Neutrophil (primary cell): ENCODE measurements at regions not wholly inside any gene's neighbourhood (a gene's known extent, or its start where the extent isn't known, plus 50 kb on each side); places are given as distances from the start of the nearest gene placed in this dataset.

Experiments used
- H3K27ac ChIP-seq: fragments of 200-600 bp; sonication (generic); 2 replicates; pipeline ENCODE4 v1.5.1; 2016; ENCODE audit warnings: mild to moderate bottlenecking, moderate library complexity
- H3K27me3 ChIP-seq: fragments of 200-600 bp; sonication (generic); 2 replicates; pipeline ENCODE4 v1.6.0; 2016; ENCODE audit warnings: mild to moderate bottlenecking
- H3K36me3 ChIP-seq: fragments of 200-600 bp; sonication (generic); 2 replicates; pipeline ENCODE4 v1.5.1; 2017
- H3K4me1 ChIP-seq, 2 experiments: fragments of 200-600 bp in 1 of 2; sonication (generic) in 1 of 2; 1 replicate in 1 of 2; 2 replicates in 1 of 2; pipeline versions ENCODE4 v1.5.1 to v1.6.1; 2013 to 2016; ENCODE audit warnings: low read depth in 1 of 2, low read length in 1 of 2, mild to moderate bottlenecking in 1 of 2, moderate library complexity in 1 of 2; ENCODE audit not compliant: control insufficient read depth in 1 of 2, insufficient read depth in 1 of 2
- H3K4me3 ChIP-seq, 2 experiments: fragments of 200-600 bp in 1 of 2; sonication (generic) in 1 of 2; 1 replicate in 1 of 2; 2 replicates in 1 of 2; pipeline ENCODE4 v1.5.1; 2013 to 2016; ENCODE audit warnings: low read depth in 1 of 2, low read length in 1 of 2, mild to moderate bottlenecking in 1 of 2, moderate library complexity in 1 of 2
- H3K9me3 ChIP-seq: fragments of 200-600 bp; sonication (generic); 2 replicates; pipeline ENCODE4 v1.5.1; 2016
- TF ChIP-seq, protein P1 (sequence below): fragments of 200-600 bp; sonication (generic); IDR thresholded peaks from 2 replicates; pipeline ENCODE4 v1.5.1; 2016; ENCODE audit warnings: antibody characterized with exemption

DNA sequence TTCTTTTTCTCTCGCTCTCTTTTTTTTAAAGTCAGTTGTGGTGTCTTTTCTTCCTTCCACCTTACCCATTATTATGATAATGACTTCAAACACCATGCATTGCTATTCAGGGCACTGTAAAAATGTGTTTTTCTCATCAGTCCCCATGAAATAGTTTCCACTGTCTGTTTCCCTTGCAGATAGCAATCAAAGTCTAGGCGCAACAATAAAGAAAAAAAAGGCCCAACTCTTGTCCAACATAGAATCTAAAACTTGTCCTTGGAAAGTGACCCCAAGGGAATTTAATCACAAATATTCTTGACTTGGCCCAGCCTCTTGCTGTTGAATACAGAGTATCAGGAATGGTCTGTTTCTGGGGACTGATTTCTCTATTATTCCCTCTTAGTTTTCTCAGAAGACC lies 382.5 kb downstream of the PLPP3 start:
- H3K4me1 ChIP-seq = peaks cover 0 to 18% of the 10 kb centered on the region in 2 experiments
- H3K4me3 ChIP-seq = no peak overlapping the region
- no peaks in the 10 kb centered on the region for H3K27me3 ChIP-seq
- no peak overlapping the region for H3K27ac ChIP-seq
- no peaks in the 10 kb centered on the region for H3K36me3 ChIP-seq
- H3K9me3 ChIP-seq = no peaks in the 10 kb centered on the region
- TF ChIP-seq, protein P1, sequence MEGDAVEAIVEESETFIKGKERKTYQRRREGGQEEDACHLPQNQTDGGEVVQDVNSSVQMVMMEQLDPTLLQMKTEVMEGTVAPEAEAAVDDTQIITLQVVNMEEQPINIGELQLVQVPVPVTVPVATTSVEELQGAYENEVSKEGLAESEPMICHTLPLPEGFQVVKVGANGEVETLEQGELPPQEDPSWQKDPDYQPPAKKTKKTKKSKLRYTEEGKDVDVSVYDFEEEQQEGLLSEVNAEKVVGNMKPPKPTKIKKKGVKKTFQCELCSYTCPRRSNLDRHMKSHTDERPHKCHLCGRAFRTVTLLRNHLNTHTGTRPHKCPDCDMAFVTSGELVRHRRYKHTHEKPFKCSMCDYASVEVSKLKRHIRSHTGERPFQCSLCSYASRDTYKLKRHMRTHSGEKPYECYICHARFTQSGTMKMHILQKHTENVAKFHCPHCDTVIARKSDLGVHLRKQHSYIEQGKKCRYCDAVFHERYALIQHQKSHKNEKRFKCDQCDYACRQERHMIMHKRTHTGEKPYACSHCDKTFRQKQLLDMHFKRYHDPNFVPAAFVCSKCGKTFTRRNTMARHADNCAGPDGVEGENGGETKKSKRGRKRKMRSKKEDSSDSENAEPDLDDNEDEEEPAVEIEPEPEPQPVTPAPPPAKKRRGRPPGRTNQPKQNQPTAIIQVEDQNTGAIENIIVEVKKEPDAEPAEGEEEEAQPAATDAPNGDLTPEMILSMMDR = no peak

DNA sequence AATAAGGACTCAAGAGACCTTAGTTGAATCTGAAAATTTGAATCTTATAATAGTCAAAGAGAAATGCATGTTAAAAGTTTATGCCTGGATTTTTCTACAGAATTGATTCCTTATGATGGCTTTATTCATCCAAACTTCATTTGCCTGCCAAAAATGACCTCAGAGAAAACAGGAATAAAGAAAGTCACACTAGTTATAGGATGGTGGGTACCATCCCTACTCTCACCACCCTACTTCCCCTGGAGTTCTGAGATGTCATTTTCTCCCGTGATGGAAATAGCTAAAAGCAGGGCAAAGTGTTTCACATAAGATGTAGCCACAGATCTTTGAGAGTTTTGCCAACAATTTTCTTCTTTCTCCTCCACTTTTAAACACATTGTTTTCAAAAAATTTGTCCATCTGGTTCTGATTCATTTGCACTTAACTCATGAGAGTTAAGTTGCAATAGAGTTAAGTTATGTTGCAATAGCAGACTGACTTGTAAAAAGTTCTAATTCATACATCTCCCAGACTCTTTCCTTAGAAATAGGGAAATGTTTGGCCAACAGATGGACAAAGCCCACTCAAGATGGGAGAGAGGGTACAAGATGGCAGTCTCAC lies 384.6 kb downstream of the PLPP3 start:
- Histone ChIP-seq H3K36me3 (no peaks in the 10 kb centered on the region), H3K4me1 (peaks cover 0 to 12% of the 10 kb centered on the region in 2 experiments), H3K4me3 (no peak overlapping the region), H3K9me3 (no peaks in the 10 kb centered on the region), H3K27ac (no peak overlapping the region), H3K27me3 (no peaks in the 10 kb centered on the region)
- TF ChIP-seq, protein P1 = no peak

DNA sequence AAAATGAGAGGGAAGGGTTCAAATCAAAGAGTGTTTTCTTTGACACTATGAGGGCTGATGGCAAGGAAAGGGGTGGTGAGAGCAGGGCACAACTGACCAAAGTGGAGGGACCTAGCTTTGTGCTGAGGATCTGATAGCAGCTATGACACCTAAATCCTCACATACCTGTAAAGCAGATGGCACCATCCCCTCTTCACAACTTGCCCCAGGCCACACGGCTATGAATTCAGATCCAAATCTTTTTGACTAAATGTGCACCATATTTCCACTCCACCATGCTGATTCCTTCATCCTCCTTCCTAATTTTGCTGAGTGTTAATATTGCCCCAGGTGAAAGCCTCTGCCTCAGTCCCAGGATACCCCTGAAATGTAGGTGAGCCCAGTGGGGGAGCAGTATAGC lies 385.7 kb downstream of the PLPP3 start:
- H3K4me1 ChIP-seq = peaks cover 0 to under 1% of the 10 kb centered on the region in 2 experiments
- H3K27me3 ChIP-seq = no peaks in the 10 kb centered on the region
- no peak overlapping the region for H3K27ac ChIP-seq
- TF ChIP-seq, protein P1 = no peak
- no peaks in the 10 kb centered on the region for H3K36me3 ChIP-seq
- no peaks in the 10 kb centered on the region for H3K9me3 ChIP-seq
- H3K4me3 ChIP-seq = no peak overlapping the region

DNA sequence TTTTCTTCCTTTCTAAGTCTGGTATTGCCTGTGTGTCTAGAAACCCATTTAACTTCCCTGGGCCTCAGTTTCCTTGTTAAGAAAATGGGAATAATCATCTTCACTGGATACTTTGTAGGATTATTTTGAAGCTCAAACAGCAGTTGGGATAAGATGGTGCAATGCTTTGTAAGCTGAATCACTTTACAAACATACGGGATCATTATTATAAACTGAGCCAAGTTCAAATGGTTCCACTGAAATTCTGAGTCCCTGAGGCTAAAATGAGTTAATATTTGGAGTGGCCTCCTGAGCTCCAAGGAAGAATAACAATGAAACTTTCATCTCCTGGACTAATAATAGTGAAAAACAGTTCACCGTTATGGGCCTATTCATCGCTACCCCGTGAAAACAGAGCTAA lies 388.0 kb downstream of the PLPP3 start:
- H3K4me3 ChIP-seq = no peak overlapping the region
- no peaks in the 10 kb centered on the region for H3K27me3 ChIP-seq
- no peaks in the 10 kb centered on the region for H3K36me3 ChIP-seq
- H3K9me3 ChIP-seq = no peaks in the 10 kb centered on the region
- H3K27ac ChIP-seq = no peak overlapping the region
- no peaks in the 10 kb centered on the region for H3K4me1 ChIP-seq
- TF ChIP-seq, protein P1 = no peak

DNA sequence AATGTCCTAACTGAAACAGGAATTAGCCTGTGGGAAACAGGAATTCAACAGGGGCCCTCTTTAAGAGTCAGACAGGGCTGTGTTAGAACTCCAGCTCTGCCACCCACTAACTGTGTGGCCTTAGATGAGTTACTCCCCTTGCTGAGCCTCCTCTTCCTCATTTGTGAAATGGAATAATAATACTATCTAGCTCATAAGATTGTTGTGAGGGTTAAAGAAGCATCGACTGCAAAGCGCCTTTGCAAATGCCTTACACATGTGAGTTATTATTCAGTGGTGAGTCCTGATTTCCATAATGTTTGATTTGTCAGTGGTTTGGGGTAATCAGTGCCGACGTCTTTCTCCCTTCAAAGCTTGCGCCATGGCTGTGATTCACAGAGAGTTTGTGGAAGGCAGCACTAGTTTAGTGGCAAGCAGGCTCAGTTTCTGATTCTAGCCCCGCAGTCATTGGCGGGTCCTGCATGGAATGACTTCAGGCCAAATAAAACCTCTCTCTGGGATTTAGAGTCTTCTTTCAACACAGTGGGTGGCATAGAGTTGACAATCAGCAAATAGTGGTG lies 388.5 kb downstream of the PLPP3 start:
- Histone ChIP-seq H3K27ac (no peak overlapping the region), H3K27me3 (no peaks in the 10 kb centered on the region), H3K9me3 (no peaks in the 10 kb centered on the region), H3K4me1 (no peaks in the 10 kb centered on the region), H3K36me3 (no peaks in the 10 kb centered on the region), H3K4me3 (no peak overlapping the region)
- TF ChIP-seq, protein P1 = no peak
